ENCODE measurements at regions not wholly inside any gene's neighbourhood (a gene's known extent, or its start where the extent isn't known, plus 50 kb on each side); places are given as distances from the start of the nearest gene placed in this dataset.

DNA sequence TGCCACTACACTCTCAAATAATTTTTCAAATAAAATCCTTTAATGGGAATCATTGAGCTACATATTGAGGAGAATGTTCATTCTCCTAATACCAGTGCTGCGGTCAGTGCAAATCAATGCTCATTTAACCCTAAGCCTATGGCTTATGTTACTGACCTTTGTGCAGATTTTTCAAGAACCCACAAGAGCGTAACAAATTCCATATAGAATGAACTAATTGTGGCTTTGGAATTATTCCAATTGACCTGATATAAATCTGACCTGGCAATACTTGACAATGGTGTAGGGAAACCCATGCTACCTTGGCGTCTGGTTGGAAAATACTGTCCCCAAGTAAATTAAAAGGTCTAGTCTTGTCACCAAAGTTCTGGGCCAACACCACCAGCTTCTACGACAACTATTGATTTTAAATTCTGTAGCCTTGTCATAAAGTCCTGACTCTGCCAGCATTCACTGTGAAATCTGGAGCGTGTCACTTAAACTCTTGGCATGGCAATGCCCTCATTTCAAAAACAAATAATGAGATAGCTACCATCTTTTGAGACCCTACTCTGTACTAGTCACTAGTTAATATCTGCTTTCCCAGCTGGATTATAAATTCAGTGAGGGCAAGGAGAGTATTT is 320.9 kb downstream of the AHR start:
- intact Hi-C loops (cut with DNase I), result no loop called here
- no peak for DNase-seq (ENCODE audit: low spot score)

DNA sequence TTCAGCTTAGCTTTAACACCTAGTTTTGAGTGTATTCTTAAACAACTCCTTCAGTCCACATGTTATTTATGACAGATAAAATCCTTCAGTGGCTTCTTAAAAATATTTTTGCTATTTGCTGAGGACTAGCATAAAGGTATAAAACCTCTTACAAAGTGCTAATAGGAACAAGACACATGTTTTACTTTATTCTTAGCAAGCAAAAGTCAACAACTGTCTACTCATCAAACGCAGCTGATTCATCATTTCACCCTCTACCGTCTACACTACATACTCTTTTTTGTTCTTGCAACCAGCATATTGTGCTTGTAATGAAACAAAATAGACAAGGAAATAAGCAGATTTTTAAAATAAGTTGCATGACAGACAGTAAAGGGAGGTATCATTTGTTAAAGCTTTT is 319.7 kb downstream of the SNX13 start:
- intact Hi-C loops (cut with DNase I), result no loop called here
- DNase-seq (ENCODE audit: low spot score), result no peak

DNA sequence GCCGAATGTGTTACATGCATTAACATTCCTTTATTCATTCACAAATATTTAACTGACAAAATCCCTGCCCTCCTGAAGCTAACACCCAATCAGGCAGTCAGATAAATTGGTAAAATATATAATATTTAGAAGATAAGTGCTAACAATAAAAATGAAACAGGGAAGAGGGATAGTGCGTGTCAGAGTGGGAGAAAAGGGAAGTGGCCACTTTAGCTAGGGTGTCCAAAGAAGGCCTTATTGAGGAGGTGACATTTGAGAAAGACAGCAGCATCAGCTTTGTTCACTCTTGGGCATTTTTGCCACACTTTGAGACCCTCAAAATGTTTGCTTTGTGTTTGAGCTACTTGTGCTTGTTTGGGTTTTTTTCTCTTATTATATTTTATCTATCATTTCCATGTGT is 317.8 kb downstream of the SNX13 start:
- intact Hi-C loops (cut with DNase I), result no loop called here
- no peak for DNase-seq (ENCODE audit: low spot score)

DNA sequence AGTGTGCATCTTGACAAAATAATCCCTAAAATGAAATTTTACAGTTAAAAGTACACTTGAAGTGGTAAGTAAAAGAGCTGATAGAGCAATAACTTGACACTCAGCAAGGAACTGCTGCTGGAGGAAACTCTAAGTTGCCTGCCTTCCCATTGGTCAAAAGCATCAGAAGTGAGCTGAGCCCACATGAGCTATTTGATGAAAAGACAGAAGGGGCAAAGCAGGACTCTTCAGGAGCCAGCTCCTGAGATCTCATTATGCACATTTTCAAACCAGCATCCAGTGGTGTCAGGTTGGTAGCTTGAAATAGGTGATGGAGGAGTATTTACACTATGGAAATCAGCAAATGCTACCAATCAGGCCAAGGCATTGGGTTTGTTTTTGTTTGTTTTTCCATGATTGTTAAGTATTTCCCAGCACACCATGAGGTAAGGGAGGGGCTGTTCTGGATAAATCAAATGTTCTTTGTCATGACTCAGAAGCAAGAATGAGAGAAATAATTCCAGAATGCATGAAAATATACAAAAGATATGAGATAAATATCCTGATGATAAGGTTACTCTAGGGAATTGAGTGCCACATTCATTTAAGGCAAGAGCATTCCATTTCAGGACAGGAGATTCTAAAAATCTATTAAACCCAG is 316.6 kb downstream of the SNX13 start:
- no peak for DNase-seq (ENCODE audit: low spot score)
- intact Hi-C loops (cut with DNase I), result no loop called here

DNA sequence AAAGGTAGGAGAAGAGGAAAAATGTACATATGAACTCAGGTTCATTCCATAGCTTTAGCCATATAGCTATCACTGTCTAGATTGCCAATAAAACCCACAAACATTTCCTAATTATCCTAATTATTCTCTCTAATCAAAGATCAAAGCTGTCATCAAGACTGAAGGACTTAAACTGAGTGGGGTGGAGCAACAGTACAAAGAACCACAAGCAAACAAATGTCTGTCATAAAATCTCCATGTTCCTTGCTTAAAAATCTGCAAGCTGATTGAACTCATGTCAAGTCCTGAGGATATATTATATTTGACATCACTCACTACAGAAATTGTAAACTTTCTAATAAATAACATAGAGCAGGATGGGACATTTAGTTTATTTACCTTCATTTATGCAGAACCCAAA is 315.9 kb downstream of the SNX13 start:
- intact Hi-C loops (cut with DNase I), result no loop called here
- no peak for DNase-seq (ENCODE audit: low spot score)

DNA sequence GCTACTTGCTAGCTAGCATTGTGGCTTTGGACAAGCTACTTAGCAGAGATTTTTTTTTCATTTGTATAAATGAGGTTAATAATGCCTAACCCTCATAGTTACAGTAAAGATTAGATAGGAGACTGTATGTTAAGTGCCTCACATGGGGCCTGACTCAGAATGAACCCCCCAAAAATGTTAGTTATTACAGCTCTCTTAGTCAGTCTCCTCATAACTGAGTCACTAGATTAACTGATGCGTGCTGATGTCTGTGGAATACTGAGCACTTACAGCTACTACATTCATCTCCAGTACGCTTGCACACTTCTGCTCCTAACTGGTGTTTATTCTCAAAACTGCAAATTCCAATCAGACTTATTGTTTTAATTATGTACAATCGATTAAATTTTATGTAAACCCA is 315.3 kb downstream of the SNX13 start:
- DNase-seq (ENCODE audit: low spot score), result no peak

DNA sequence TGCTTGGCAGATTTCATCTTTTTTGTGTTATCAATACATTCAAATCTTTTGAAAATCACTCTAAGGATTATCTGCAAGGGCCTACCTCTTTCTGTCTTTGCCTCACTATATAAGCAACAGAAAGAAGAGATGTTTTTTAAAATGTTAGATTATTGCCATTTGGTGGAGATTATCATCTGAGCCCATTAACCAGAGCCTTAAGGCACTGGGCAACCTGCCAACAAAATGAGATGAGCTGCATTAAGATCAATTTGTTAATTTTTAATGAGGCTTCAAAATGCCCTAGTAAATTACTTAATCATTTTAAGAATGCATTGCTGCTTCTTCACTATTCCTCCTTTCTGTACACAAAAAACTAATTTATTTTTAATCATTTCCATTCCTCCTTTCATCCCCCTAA is 314.1 kb downstream of the SNX13 start:
- intact Hi-C loops (cut with DNase I), result no loop called here
- DNase-seq (ENCODE audit: low spot score), result no peak

More for the DNA sequence above, 315.3 kb downstream of the SNX13 start:
- intact Hi-C loops (cut with DNase I), result no loop called here

DNA sequence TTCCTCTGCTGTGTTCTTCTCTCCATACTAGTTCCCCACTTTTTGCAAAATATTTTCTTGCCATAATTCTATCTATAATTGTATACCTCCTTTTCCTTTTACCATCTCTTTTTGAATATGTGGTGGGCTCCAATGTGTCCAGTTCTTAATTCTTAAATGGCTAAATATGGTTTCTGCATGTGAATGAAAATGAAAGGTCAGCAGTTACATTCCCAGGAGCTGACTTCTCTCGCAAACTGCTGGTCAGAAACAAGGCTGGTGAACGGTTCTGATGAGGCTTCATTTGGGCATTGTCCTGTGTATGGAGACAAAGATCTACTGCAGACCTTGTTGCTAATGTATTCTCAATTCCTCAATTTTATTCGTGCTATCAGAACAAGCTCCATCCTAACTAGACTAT is 309.2 kb downstream of the SNX13 start:
- intact Hi-C loops (cut with DNase I), result loop anchor here in 1 of 2 donors (10.0 kb wide), 1 partner anchor 326 kb away; no protein-coding TSS in a partner anchor
- DNase-seq (ENCODE audit: low spot score), result no peak

DNA sequence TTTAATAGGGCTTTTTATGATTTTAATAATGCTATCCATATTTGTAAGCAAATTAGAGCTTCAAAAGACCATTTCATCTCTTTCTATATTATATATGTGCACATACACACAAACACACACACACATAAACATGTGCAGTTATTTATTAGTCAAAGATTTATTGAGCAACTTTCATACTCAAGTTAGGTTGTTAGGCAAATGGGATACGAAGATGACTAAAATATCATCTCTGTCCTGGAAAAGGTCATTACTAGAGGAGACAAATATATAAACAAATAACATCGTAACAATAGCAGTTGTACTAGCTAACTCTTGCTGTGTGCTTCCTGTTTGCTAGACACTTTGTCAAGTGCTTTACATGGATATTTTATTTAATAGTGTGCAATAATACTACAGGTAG is 307.9 kb downstream of the SNX13 start:
- intact Hi-C loops (cut with DNase I), result loop anchor here in 1 of 2 donors (10.0 kb wide), 1 partner anchor 328 kb away; no protein-coding TSS in a partner anchor
- DNase-seq (ENCODE audit: low spot score), result no peak

DNA sequence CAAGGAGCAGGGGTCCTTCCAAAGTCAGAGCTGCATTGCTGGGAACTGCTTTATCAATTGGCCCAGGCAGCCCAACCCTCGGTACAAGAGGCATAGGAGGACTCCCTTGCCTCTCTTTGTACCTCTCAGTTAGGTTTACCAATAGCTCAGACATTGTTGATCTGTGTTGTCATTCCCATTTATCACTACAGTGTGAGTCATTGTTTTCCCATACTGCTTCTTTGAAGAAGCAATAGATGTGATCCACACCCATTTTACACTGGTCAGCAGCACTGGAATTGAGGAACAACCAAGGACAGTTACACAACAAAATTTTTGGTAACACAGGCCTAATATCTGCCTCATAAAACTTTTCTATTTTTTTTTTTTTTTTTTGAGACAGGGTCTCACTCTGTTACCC is 307.2 kb downstream of the SNX13 start:
- intact Hi-C loops (cut with DNase I), result loop anchor here in 1 of 2 donors (10.0 kb wide), 1 partner anchor 328 kb away; no protein-coding TSS in a partner anchor
- no peak for DNase-seq (ENCODE audit: low spot score)

DNA sequence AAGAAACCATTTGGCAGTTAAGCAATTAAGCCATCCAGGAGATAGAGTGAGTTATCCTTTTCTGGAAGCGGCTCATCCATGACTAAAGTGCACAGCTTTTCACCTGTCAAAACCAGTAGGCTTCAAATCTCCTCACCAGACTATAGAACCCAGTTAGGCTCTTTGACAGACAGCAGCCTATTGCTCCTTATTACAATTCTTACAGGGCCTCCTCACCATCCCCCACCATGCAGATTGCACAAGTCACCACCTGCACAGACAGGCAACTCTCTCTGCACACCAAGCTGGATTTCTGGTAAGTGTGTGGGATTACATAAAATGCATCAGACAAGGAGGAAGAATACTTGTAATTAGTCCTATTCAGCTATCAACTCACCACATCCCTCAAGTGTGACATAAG is 301.6 kb downstream of the SNX13 start:
- intact Hi-C loops (cut with DNase I), result loop anchor here (5.0 to 10.0 kb wide), 2 partner anchors 334 to 1151 kb away; no protein-coding TSS in a partner anchor
- no peak for DNase-seq (ENCODE audit: low spot score)

DNA sequence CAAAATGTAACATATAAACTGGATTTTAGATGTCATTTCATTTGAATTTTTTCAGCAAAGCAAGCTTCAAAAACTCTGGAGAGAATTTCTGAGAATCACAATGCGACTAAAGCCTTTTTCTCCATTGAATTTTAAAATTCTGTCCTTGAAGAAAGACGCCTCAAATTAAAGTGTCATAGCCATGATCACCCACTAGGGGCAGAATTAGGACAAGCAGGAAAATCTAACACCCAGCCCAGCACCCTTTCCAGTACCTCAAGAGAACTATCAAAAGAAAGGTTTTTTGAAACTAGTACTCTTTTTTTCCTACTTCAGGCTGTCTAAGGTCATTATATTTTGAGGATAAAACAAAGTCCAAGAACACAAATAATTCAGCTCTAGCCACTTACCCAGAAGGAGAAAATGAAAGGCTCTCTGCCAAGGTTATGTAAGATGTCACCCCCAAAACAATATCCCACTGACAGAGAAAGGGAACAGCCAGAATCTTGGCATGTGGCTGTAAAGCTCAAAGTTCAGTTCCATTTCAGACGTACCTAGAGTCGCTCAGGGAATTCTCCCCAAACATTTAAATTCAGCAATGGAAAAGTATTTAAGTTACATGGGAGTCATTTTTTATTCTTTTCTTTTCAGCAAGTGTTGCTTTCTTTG is 299.4 kb downstream of the SNX13 start:
- no peak for DNase-seq (ENCODE audit: low spot score)
- intact Hi-C loops (cut with DNase I), result loop anchor here (10.0 kb wide), 3 partner anchors 136 to 656 kb away; no protein-coding TSS in a partner anchor

DNA sequence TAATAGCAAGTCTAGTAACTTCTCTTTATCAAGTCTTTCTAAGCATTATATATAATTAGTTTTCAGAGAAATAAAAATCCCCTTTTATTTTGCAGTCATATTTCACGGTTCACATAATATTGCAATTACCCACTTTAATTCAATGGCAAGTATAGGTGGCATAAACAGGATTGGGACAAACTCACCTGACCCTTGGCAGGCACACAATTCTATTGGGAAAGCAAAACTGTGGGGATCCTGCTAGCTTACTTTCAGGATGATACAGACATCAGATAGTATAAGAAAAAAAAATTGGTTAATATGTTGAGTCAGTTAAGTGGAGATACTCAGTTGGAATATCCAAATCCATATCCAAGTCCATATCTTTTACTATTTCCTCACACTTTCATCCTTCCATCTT is 294.8 kb downstream of the SNX13 start:
- DNase-seq (ENCODE audit: low spot score), result no peak
- intact Hi-C loops (cut with DNase I), result loop anchor here (5.0 to 10.0 kb wide), 4 partner anchors 141 to 1318 kb away; no protein-coding TSS in a partner anchor

DNA sequence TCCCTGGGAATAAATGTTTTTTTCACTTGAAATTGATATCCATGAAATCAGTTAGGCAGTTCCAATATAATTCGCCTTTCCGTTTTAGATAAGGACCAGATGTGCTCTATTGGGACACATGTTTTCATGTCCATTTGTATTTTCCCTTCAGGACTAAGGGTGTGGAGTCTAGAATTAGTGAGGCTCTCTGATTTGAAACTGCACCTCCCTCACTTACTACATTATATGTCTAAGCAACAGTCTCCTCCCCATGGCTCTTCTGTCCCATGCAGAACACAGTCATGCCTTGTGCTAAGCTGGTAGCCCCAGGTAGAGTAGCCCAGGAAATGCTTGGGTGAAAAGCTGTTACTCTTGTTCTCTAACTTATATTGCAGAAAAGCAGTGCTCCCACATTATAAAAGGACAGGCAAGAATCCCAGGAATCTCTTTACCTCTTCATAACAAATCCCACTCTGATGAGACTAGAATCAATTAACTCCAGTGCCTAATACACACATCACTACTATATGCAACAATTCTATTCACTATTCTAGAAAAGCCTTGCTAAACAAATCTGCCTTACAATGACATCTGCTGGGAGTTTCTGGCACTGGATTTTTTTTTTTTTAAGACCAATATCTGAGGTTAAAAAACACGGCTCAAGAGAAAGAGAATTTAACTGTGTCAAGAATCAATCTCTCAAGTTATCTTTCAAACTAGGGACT is 293.9 kb downstream of the SNX13 start:
- intact Hi-C loops (cut with DNase I), result loop anchor here (5.0 to 10.0 kb wide), 4 partner anchors 142 to 1319 kb away; no protein-coding TSS in a partner anchor
- no peak for DNase-seq (ENCODE audit: low spot score)

DNA sequence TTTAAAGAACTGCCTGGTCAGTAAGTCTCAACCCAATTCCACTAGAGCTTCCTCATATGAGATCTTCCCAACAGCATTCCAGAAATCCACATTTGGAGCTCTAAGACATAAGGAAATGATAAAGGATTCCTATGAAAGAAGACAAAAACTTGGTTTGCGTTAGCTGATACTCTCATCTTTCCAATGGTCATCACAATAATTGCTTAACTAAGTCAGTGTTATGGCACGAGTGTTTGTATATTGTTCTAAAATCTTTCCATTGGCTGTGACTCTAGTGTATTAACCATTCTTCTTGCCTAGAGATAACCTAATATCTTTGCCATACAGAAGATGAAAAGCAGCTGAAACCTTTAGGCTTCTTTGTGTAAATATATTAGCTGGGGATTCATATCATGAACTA is 289.0 kb downstream of the SNX13 start:
- intact Hi-C loops (cut with DNase I), result no loop called here

DNA sequence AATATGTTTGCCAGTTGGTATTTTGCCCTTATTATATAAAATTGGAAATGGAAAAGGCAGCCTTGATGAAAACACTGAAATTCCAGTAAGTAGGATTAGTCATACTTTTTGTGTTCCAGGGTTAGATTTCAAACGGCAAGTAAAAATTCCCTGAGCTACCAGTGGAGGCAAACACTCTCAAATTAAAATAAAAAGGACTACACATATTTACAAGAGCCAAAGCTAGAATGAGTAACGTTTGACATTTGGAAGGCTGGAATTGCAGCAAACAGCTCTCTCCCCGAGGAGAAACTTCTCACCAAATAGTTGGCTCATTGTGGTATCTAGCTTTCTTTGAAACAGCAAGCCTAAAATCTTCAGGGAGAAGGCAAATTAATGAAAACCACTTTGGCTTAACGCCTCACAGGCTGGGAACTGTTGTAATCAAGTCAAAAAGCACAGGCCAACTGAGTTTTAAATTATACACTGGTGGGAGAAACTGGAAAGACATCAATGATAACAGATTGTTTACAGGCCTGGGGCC is 288.4 kb downstream of the SNX13 start:
- intact Hi-C loops (cut with DNase I), result no loop called here
- DNase-seq (ENCODE audit: low spot score), result no peak

More for the DNA sequence above, 289.0 kb downstream of the SNX13 start:
- no peak for DNase-seq (ENCODE audit: low spot score)

DNA sequence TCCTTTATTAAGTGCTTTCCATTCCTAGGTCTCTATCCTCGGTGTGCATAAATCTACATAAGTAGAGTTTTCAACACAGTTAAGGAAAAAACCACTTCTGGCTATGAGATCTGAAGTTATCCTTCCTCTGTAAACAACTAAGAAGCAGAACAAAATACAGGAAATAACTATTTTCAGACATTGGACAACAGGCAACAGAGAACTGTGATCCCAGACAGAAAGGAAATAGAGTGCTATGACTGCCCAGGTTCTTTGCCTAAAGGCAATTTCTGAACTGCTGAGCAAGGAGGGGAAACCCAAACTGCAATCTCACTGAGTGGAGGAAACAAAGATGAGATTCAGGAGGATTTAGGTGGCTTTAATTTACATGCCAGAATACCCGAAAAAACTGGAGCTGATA is 285.4 kb downstream of the SNX13 start:
- intact Hi-C loops (cut with DNase I), result no loop called here

DNA sequence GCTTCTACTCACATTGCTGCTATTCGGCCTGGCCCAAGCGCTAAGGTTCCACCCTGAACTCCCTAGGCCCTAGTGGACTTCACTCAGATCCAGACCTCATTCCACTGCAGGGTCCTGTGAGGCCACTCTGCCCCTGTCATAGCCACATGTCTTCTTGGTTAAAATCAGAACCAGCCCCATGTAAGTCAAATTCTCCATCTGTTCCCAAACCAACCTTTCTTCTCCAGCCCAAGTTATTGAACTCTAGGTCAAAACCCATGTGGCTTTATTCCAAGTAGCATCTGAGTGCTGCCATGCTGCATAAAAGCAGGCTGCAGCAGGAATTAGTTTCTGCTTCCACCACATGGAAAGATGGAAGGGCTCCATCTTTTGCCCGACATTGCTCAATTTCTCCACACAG is 281.2 kb downstream of the SNX13 start:
- no peak for DNase-seq (ENCODE audit: low spot score)
- intact Hi-C loops (cut with DNase I), result no loop called here

More for the DNA sequence above, 285.4 kb downstream of the SNX13 start:
- DNase-seq (ENCODE audit: low spot score), result no peak

DNA sequence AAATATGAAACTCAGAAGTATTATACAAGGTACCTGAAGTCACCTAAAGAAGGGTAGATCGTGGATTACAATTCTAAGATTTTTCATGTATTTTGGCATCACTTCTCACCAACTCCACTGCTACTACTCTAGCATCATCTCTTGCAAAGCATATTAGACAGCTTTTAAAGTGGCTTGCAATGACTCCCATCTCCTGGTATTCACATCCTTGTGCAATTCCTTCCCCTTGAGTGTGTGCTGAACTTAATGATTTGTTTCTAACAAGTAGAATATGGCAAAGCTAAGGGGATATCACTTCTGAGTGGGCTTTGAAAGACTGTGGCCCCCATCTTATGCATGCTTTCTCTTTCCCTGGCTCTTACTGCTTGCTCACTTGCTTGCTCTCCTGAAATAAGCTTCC is 280.2 kb downstream of the SNX13 start:
- intact Hi-C loops (cut with DNase I), result no loop called here
- DNase-seq (ENCODE audit: low spot score), result no peak

All from posterior vena cava (tissue), 2 donors.